Spleen (tissue), 11 donors: ENCODE measurements at regions not wholly inside any gene's neighbourhood (a gene's known extent, or its start where the extent isn't known, plus 50 kb on each side); places are given as distances from the start of the nearest gene placed in this dataset.

Source experiments
- DNase-seq: peaks from one replicate; pipeline ENCODE4 v3.0.0-alpha.2; 2020
- H3K27ac ChIP-seq, 8 donors: fragments of 200-600 bp; sonication (generic) in 7 of 8; 1 replicate in 4 of 8; 2 replicates in 4 of 8; pipeline versions ENCODE4 v1.5.0 to v1.8.0; 2016 to 2021; ENCODE audit warnings: inconsistent platforms in 4 of 8, mild to moderate bottlenecking in 4 of 8, moderate library complexity in 1 of 8
- H3K27me3 ChIP-seq, 7 donors: fragments of 200-600 bp; sonication (generic) in 6 of 7; replicated peaks in 1 of 7; 1 replicate in 4 of 7; 2 replicates in 3 of 7; pipeline versions ENCODE4 v1.5.0 to v1.8.0; 2016 to 2021; ENCODE audit warnings: inconsistent platforms in 3 of 7, mild to moderate bottlenecking in 1 of 7
- H3K36me3 ChIP-seq, 6 donors: fragments of 200-600 bp; sonication (generic) in 5 of 6; 1 replicate in 4 of 6; 2 replicates in 2 of 6; pipeline versions ENCODE4 v1.5.0 to v1.8.0; 2016 to 2021; ENCODE audit warnings: inconsistent platforms in 2 of 6
- H3K4me1 ChIP-seq, 6 donors: fragments of 200-600 bp; sonication (generic) in 5 of 6; 1 replicate in 3 of 6; 2 replicates in 3 of 6; pipeline versions ENCODE4 v1.5.0 to v1.8.0; 2016 to 2021; ENCODE audit warnings: inconsistent platforms in 3 of 6
- H3K4me3 ChIP-seq, 8 donors: fragments of 200-600 bp; sonication (generic) in 7 of 8; 1 replicate in 4 of 8; 2 replicates in 4 of 8; pipeline versions ENCODE4 v1.5.0 to v1.8.0; 2016 to 2021; ENCODE audit warnings: inconsistent platforms in 4 of 8, mild to moderate bottlenecking in 4 of 8, moderate library complexity in 2 of 8
- H3K9me3 ChIP-seq, 8 donors: fragments of 200-600 bp; sonication (generic) in 7 of 8; 1 replicate in 4 of 8; 2 replicates in 4 of 8; pipeline versions ENCODE4 v1.5.0 to v1.8.0; 2016 to 2021; ENCODE audit warnings: inconsistent platforms in 4 of 8
- POLR2A ChIP-seq, 3 donors: fragments of 450-650 bp; IDR thresholded peaks; one replicate each; pipeline ENCODE4 v1.5.1; 2017; ENCODE audit warnings: antibody characterized with exemption in 3 of 3, mild to moderate bottlenecking in 1 of 3
- POLR2AphosphoS5 ChIP-seq, 3 donors: sonication (generic); formaldehyde crosslinking; IDR thresholded peaks; one replicate each; pipeline ENCODE4 v1.5.1; 2017; ENCODE audit warnings: antibody characterized with exemption in 3 of 3
- WGBS, 5 donors: extraction: QIAGEN DNeasy Blood & Tissue Kit in 3 of 5; methylation state at CpG; one replicate each; pipeline versions ENCODE4 v1.1.5 to v1.1.7; 2013 to 2018; 5-methylcytosine and 5-hydroxymethylcytosine counted together
- intact Hi-C: fragments of 100-400 bp; cut with DNase I; formaldehyde crosslinking; loops from one replicate; pipeline ENCODE4 v1.15.0; 2023; ENCODE audit warnings: low total_unique reads
- TF ChIP-seq, protein P1 (sequence below), 11 experiments: fragments of 200-600 bp in 7 of 11; fragments of 450-650 bp in 4 of 11; sonication (generic) in 4 of 11; IDR thresholded peaks in 8 of 11; conservative IDR thresholded peaks in 3 of 11; 1 replicate in 7 of 11; 2 replicates in 4 of 11; pipeline versions ENCODE4 v1.4.0 to v1.8.0; 2016 to 2021; ENCODE audit warnings: antibody characterized with exemption in 11 of 11, inconsistent platforms in 4 of 11, mild to moderate bottlenecking in 1 of 11
- donor health status: healthy with polysubstance abuse.
- donor health status: DM: no; HTN: no; CAD: no; lungs with moderate emphysema.
- donor health status: DM: no; HTN: no; CAD: no.
- donor health status: Bipolar disorder and iron deficiency.
- donor health status: healthy.
- donor health status: DM: no; HTN: no; CAD: no.
- donor health status: DM: yes; HTN: yes; CAD: no.

DNA sequence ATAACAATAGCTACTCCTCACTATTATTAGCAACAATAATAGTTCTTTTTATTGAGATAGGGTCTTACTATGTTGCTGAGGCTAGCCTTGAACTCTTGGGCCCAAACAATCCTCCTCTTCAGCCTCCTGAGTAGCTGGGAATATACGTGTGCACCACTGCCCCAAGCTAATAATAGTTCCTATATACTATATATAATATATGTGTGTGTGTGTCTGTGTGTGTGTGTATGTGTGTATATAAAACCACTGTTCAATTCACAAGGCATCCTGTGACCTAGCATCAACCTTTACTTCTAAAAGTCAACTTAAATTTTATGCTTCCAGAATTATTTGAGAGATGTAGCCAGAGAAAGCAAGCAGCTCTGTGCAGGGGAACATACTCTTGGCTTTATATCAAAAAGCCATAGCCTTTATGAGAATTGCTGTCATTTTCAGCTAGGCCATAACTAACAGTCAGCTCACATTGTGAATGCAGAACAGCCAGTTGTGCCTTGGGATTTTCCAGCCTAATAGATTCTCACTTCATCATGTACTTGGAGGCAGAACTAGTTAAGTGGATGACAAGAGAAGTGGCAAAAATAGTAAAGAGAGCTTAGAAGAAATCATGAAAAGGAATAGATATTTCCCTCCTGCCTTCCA lies 665.5 kb downstream of the NYAP2 start:
- Histone ChIP-seq H3K36me3 (no peaks in the 10 kb centered on the region), H3K27ac (no peak overlapping the region), H3K27me3 (no peaks in the 10 kb centered on the region), H3K4me1 (no peaks in the 10 kb centered on the region), H3K9me3 (no peaks in the 10 kb centered on the region), H3K4me3 (no peak overlapping the region)
- 68 to 98% (median 80%) methylated on average over 1 of the region's 1 CpG for WGBS, 5 donors
- intact Hi-C loops: no loop called here
- TF ChIP-seq, protein P1, sequence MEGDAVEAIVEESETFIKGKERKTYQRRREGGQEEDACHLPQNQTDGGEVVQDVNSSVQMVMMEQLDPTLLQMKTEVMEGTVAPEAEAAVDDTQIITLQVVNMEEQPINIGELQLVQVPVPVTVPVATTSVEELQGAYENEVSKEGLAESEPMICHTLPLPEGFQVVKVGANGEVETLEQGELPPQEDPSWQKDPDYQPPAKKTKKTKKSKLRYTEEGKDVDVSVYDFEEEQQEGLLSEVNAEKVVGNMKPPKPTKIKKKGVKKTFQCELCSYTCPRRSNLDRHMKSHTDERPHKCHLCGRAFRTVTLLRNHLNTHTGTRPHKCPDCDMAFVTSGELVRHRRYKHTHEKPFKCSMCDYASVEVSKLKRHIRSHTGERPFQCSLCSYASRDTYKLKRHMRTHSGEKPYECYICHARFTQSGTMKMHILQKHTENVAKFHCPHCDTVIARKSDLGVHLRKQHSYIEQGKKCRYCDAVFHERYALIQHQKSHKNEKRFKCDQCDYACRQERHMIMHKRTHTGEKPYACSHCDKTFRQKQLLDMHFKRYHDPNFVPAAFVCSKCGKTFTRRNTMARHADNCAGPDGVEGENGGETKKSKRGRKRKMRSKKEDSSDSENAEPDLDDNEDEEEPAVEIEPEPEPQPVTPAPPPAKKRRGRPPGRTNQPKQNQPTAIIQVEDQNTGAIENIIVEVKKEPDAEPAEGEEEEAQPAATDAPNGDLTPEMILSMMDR (IDR thresholded peaks at IDR 0.05 in 8 of 11, conservative IDR thresholded peaks at IDR 0.05 in 3 of 11): no peak
- TF ChIP-seq POLR2A (IDR thresholded peaks at IDR 0.05): no peak
- no peak for TF ChIP-seq POLR2AphosphoS5 (IDR thresholded peaks at IDR 0.05)
- DNase-seq: no peak

DNA sequence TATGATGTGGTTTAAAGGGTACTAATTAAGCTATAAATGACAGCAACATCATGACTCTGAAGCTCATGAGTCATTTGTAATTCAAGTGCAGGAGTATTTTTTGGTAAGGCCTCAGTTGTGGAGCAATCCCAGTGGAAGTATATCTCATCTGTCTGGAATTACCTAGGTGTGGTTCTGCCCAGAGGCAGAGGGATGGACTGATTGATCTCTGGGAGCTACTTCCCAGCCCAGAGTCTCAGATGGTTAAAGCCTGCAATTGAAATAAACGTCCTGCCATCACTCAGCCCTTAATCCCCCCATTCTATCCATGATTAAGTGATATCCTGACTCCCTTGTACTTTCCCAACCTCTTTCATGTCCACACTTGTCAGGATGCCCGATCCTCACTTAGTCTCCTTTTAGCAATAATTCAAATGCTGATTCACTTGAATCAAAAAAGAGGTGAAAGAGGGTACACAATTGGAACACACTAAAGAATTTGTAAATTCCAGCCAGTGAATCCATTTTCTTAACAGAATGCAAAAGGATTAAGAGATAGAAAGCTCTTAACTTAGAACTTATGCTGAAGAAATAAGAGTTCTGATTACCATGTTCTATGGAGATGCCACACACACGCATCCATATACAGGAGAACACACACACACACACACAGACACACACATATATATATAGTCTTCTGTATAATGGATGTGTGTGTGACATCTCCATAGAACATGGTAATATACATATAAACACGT lies 664.4 kb downstream of the NYAP2 start:
- intact Hi-C loops: no loop called here
- 66 to 83% (median 81%) methylated on average over 4 of the region's 4 CpGs for WGBS, 5 donors

DNA sequence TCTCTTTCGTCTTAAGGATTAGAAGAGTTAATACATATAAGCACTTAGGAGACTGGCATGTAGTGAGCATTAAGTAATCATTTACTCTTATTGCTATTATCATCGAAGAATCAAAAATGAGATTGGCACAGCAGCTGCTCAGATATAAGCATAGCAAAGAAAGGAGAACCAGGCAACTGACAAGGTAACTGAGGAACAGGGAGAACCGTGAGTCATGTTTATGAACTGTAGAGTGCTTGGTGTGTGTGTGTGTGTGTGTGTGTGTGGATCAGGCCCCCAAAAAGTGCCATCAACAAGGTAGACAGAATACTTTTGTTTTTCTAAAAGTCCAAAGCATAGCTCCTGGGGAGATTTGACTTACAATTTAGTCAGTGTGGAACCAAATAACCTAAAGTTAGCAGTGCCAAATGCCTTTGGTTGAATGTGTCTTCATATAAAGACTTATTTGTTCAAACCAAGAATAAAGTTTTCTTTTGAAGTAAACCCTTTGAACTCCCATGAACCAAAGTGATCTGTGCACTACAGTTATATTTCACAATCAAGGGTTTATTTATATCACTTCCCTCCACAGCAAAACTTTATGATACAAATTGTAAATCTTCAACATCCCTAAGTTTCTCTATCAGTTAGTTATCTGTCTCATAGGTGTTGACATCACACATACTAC lies 660.6 kb downstream of the NYAP2 start:
- H3K27ac ChIP-seq: no peak overlapping the region
- intact Hi-C loops: no loop called here
- no peaks in the 10 kb centered on the region for H3K36me3 ChIP-seq
- WGBS, 5 donors: 51 to 81% (median 68%) methylated on average over 3 of the region's 3 CpGs
- H3K4me3 ChIP-seq: no peak overlapping the region
- no peaks in the 10 kb centered on the region for H3K9me3 ChIP-seq
- TF ChIP-seq, protein P1 (IDR thresholded peaks at IDR 0.05 in 8 of 11, conservative IDR thresholded peaks at IDR 0.05 in 3 of 11): no peak
- TF ChIP-seq POLR2AphosphoS5 (IDR thresholded peaks at IDR 0.05): no peak
- TF ChIP-seq POLR2A (IDR thresholded peaks at IDR 0.05): no peak
- no peaks in the 10 kb centered on the region for H3K27me3 ChIP-seq
- DNase-seq: no peak
- no peaks in the 10 kb centered on the region for H3K4me1 ChIP-seq

More for the DNA sequence above, 664.4 kb downstream of the NYAP2 start:
- no peak overlapping the region for H3K27ac ChIP-seq
- no peaks in the 10 kb centered on the region for H3K9me3 ChIP-seq
- H3K4me3 ChIP-seq: no peak overlapping the region
- no peaks in the 10 kb centered on the region for H3K4me1 ChIP-seq
- no peaks in the 10 kb centered on the region for H3K36me3 ChIP-seq
- TF ChIP-seq POLR2A (IDR thresholded peaks at IDR 0.05): no peak
- TF ChIP-seq, protein P1 (IDR thresholded peaks at IDR 0.05 in 8 of 11, conservative IDR thresholded peaks at IDR 0.05 in 3 of 11): no peak
- no peak for TF ChIP-seq POLR2AphosphoS5 (IDR thresholded peaks at IDR 0.05)
- no peaks in the 10 kb centered on the region for H3K27me3 ChIP-seq
- no peak for DNase-seq

DNA sequence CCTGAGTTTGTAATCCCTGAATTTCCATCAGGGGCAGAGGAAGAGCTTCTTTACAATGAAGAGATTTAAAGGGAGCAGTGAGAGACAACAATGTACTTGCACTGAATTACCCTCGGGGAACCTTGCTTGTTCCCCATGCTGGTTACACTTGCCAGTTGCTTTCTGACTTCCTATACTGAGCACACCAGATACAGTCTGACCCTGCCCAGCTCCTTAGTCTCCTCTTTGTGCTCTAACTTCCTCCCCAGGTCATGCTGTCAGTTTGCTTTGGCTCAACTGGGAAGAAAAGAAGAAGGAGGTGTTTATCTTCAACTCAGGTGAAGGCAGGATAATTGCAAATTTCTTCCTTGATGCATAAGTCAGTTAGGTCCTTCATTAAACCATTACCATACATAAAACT lies 658.4 kb downstream of the NYAP2 start:
- no peaks in the 10 kb centered on the region for H3K27me3 ChIP-seq
- TF ChIP-seq POLR2AphosphoS5 (IDR thresholded peaks at IDR 0.05) (no peak), POLR2A (IDR thresholded peaks at IDR 0.05) (no peak)
- TF ChIP-seq, protein P1 (IDR thresholded peaks at IDR 0.05 in 8 of 11, conservative IDR thresholded peaks at IDR 0.05 in 3 of 11): no peak
- H3K4me3 ChIP-seq: no peak overlapping the region
- no peaks in the 10 kb centered on the region for H3K9me3 ChIP-seq
- no peak for DNase-seq
- H3K36me3 ChIP-seq: no peaks in the 10 kb centered on the region
- WGBS, 5 donors: 5 to 28% (median 9%) methylated on average over 1 of the region's 1 CpG
- no peaks in the 10 kb centered on the region for H3K4me1 ChIP-seq
- no peak overlapping the region for H3K27ac ChIP-seq
- intact Hi-C loops: no loop called here
